BJ (cell line): ENCODE measurements at regions not wholly inside any gene's neighbourhood (a gene's known extent, or its start where the extent isn't known, plus 50 kb on each side); places are given as distances from the start of the nearest gene placed in this dataset.

Source experiments
- CTCF ChIA-PET: fragments of 350-600 bp; formaldehyde crosslinking; extraction: SDS; loops from one replicate; lab custom pipeline; 2021; ENCODE audit warnings: antibody characterized with exemption, inconsistent platforms; lab: Yijun Ruan, JAX
- POLR2A ChIA-PET: fragments of 300-600 bp; sonication (Branson Sonifier 250); formaldehyde crosslinking; extraction: SDS; loops from one replicate; lab custom pipeline; 2021; ENCODE audit warnings: antibody characterized with exemption; lab: Charles Lee
- DNase-seq: peaks from one replicate; pipeline ENCODE4 v3.0.0-alpha.2; 2011; ENCODE audit warnings: low read depth
- H3K27me3 ChIP-seq: 2 replicates; pipeline ENCODE4 v1.6.0; 2011; ENCODE audit warnings: low read length; ENCODE audit not compliant: control insufficient read depth, insufficient read depth
- H3K36me3 ChIP-seq: 2 replicates; pipeline ENCODE4 v1.5.1; 2011; ENCODE audit warnings: low read length; ENCODE audit not compliant: control insufficient read depth, insufficient read depth
- H3K4me3 ChIP-seq: 2 replicates; pipeline ENCODE4 v1.5.1; 2011; ENCODE audit warnings: low read depth, mild to moderate bottlenecking, control low read depth, low read length
- CTCF ChIP-seq: IDR thresholded peaks from 2 replicates; pipeline ENCODE4 v1.5.1; 2011; ENCODE audit warnings: low read depth, mild to moderate bottlenecking, control low read depth, inconsistent platforms, low read length, moderate library complexity; ENCODE audit not compliant: insufficient read depth

GRCh38 chr2:196224756-196225155 lies 53.4 kb upstream of the STK17B start:
- Histone ChIP-seq H3K27me3 (no peaks in the 10 kb centered on the region), H3K36me3 (no peaks in the 10 kb centered on the region), H3K4me3 (no peak overlapping the region)
- DNase-seq, result no peak
- ChIA-PET CTCF (interaction anchor here (0.8 to 1.0 kb wide), 2 partner anchors 10 kb away, joined by 3 read pairs; no protein-coding TSS in a partner anchor), POLR2A (no interaction called here)
- no peak for TF ChIP-seq CTCF

GRCh38 chr2:196225213-196225612 lies 53.8 kb upstream of the STK17B start:
- DNase-seq, result no peak
- ChIA-PET POLR2A (no interaction called here), CTCF (interaction anchor here (0.8 kb wide), 1 partner anchor 10 kb away, joined by 3 read pairs; no protein-coding TSS in a partner anchor)
- H3K27me3 ChIP-seq, result no peaks in the 10 kb centered on the region
- H3K4me3 ChIP-seq, result no peak overlapping the region
- no peaks in the 10 kb centered on the region for H3K36me3 ChIP-seq
- TF ChIP-seq CTCF, result no peak

- DNase-seq, result no peak
- CTCF ChIA-PET, result no interaction called here
- no peaks in the 10 kb centered on the region for H3K36me3 ChIP-seq
- no peak overlapping the region for H3K4me3 ChIP-seq
- H3K27me3 ChIP-seq, result no peaks in the 10 kb centered on the region
- TF ChIP-seq CTCF, result no peak
- POLR2A ChIA-PET, result no interaction called here
Measured at GRCh38 chr2:196226058-196226706, 54.8 kb upstream of the STK17B start.

GRCh38 chr2:196226707-196227065 lies 55.3 kb upstream of the STK17B start:
- H3K4me3 ChIP-seq, result no peak overlapping the region
- ChIA-PET CTCF (no interaction called here), POLR2A (no interaction called here)
- no peak for DNase-seq
- H3K36me3 ChIP-seq, result no peaks in the 10 kb centered on the region
- no peak for TF ChIP-seq CTCF
- no peaks in the 10 kb centered on the region for H3K27me3 ChIP-seq

GRCh38 chr2:196229013-196229412 lies 57.6 kb upstream of the STK17B start:
- Histone ChIP-seq H3K27me3 (no peaks in the 10 kb centered on the region), H3K4me3 (no peak overlapping the region), H3K36me3 (no peaks in the 10 kb centered on the region)
- TF ChIP-seq CTCF, result no peak
- CTCF ChIA-PET, result interaction anchor here (1.2 kb wide), 1 partner anchor 11 kb away, joined by 3 read pairs; no protein-coding TSS in a partner anchor
- POLR2A ChIA-PET, result no interaction called here
- no peak for DNase-seq
